H1 (cell line): ENCODE measurements at regions not wholly inside any gene's neighbourhood (a gene's known extent, or its start where the extent isn't known, plus 50 kb on each side); places are given as distances from the start of the nearest gene placed in this dataset.

Source experiments
- BRCA1 ChIP-seq: IDR thresholded peaks from 2 replicates; pipeline ENCODE4 v1.6.1; 2012; ENCODE audit warnings: low read depth, low read length, improper control_type of control experiment
- CEBPB ChIP-seq: IDR thresholded peaks from 2 replicates; pipeline ENCODE4 v1.6.1; 2012; ENCODE audit warnings: low read depth, low read length
- CHD2 ChIP-seq: IDR thresholded peaks from 2 replicates; pipeline ENCODE4 v1.6.1; 2012; ENCODE audit warnings: low read length, improper control_type of control experiment
- CTBP2 ChIP-seq: IDR thresholded peaks from 2 replicates; pipeline ENCODE4 v1.7.0; 2011; ENCODE audit warnings: borderline replicate concordance, mild to moderate bottlenecking, moderate library complexity, mixed read lengths, low read length; ENCODE audit not compliant: insufficient read depth, insufficient read length
- FOSL1 ChIP-seq: IDR thresholded peaks from 2 replicates; pipeline ENCODE4 v1.6.1; 2011; ENCODE audit warnings: mild to moderate bottlenecking, low read depth, low read length, moderate library complexity; ENCODE audit not compliant: insufficient read depth
- GABPA ChIP-seq: IDR thresholded peaks from 2 replicates; pipeline ENCODE4 v1.6.1; 2011; ENCODE audit warnings: mild to moderate bottlenecking, low read length, moderate library complexity, borderline replicate concordance; ENCODE audit not compliant: insufficient read depth
- NANOG ChIP-seq: IDR thresholded peaks from 2 replicates; pipeline ENCODE4 v1.6.1; 2011; ENCODE audit warnings: low read length, low read depth, mild to moderate bottlenecking, inconsistent platforms; ENCODE audit not compliant: insufficient read depth, poor library complexity, severe bottlenecking
- SAP30 ChIP-seq: fragments of 300-600 bp; sonication (generic); IDR thresholded peaks from 2 replicates; pipeline ENCODE4 v1.7.1; 2012; ENCODE audit warnings: low read length, moderate library complexity, mild to moderate bottlenecking, inconsistent platforms; ENCODE audit not compliant: insufficient read depth, insufficient replicate concordance
- SUZ12 ChIP-seq: fragments of 200-600 bp; sonication (generic); IDR thresholded peaks from 2 replicates; pipeline ENCODE4 v1.6.1; 2012; ENCODE audit warnings: mild to moderate bottlenecking, inconsistent platforms, low read length, moderate library complexity, mixed read lengths
- TF ChIP-seq, protein P1 (sequence below): fragments of 300-600 bp; sonication (generic); IDR thresholded peaks from 2 replicates; pipeline ENCODE4 v1.7.1; 2012; ENCODE audit warnings: low read length, moderate library complexity, mild to moderate bottlenecking, inconsistent platforms; ENCODE audit not compliant: insufficient replicate concordance

DNA sequence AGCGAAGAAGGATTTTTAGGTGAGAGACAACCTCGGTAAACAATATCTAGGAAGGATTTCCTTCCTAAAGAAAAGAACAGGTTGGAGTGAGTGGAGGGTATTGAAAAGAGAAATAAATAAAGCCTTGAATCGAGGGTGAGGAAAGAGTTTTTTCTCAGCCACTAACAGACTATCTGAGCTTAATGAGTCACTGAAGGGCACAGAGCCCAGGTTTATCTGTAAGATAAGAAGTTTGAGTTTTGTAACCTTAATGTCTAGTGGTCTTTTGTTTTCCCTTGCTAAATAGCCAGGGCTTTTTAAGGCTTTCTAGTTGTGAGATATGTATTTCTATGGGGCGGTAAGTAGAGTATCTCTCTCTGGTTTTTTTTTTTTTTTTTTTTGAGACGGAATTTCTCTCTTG lies 394.5 kb upstream of the KIRREL3 start (continued):
- TF ChIP-seq, protein P1, sequence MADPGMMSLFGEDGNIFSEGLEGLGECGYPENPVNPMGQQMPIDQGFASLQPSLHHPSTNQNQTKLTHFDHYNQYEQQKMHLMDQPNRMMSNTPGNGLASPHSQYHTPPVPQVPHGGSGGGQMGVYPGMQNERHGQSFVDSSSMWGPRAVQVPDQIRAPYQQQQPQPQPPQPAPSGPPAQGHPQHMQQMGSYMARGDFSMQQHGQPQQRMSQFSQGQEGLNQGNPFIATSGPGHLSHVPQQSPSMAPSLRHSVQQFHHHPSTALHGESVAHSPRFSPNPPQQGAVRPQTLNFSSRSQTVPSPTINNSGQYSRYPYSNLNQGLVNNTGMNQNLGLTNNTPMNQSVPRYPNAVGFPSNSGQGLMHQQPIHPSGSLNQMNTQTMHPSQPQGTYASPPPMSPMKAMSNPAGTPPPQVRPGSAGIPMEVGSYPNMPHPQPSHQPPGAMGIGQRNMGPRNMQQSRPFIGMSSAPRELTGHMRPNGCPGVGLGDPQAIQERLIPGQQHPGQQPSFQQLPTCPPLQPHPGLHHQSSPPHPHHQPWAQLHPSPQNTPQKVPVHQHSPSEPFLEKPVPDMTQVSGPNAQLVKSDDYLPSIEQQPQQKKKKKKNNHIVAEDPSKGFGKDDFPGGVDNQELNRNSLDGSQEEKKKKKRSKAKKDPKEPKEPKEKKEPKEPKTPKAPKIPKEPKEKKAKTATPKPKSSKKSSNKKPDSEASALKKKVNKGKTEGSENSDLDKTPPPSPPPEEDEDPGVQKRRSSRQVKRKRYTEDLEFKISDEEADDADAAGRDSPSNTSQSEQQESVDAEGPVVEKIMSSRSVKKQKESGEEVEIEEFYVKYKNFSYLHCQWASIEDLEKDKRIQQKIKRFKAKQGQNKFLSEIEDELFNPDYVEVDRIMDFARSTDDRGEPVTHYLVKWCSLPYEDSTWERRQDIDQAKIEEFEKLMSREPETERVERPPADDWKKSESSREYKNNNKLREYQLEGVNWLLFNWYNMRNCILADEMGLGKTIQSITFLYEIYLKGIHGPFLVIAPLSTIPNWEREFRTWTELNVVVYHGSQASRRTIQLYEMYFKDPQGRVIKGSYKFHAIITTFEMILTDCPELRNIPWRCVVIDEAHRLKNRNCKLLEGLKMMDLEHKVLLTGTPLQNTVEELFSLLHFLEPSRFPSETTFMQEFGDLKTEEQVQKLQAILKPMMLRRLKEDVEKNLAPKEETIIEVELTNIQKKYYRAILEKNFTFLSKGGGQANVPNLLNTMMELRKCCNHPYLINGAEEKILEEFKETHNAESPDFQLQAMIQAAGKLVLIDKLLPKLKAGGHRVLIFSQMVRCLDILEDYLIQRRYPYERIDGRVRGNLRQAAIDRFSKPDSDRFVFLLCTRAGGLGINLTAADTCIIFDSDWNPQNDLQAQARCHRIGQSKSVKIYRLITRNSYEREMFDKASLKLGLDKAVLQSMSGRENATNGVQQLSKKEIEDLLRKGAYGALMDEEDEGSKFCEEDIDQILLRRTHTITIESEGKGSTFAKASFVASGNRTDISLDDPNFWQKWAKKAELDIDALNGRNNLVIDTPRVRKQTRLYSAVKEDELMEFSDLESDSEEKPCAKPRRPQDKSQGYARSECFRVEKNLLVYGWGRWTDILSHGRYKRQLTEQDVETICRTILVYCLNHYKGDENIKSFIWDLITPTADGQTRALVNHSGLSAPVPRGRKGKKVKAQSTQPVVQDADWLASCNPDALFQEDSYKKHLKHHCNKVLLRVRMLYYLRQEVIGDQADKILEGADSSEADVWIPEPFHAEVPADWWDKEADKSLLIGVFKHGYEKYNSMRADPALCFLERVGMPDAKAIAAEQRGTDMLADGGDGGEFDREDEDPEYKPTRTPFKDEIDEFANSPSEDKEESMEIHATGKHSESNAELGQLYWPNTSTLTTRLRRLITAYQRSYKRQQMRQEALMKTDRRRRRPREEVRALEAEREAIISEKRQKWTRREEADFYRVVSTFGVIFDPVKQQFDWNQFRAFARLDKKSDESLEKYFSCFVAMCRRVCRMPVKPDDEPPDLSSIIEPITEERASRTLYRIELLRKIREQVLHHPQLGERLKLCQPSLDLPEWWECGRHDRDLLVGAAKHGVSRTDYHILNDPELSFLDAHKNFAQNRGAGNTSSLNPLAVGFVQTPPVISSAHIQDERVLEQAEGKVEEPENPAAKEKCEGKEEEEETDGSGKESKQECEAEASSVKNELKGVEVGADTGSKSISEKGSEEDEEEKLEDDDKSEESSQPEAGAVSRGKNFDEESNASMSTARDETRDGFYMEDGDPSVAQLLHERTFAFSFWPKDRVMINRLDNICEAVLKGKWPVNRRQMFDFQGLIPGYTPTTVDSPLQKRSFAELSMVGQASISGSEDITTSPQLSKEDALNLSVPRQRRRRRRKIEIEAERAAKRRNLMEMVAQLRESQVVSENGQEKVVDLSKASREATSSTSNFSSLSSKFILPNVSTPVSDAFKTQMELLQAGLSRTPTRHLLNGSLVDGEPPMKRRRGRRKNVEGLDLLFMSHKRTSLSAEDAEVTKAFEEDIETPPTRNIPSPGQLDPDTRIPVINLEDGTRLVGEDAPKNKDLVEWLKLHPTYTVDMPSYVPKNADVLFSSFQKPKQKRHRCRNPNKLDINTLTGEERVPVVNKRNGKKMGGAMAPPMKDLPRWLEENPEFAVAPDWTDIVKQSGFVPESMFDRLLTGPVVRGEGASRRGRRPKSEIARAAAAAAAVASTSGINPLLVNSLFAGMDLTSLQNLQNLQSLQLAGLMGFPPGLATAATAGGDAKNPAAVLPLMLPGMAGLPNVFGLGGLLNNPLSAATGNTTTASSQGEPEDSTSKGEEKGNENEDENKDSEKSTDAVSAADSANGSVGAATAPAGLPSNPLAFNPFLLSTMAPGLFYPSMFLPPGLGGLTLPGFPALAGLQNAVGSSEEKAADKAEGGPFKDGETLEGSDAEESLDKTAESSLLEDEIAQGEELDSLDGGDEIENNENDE: no peak
- TF ChIP-seq CEBPB (no peak), BRCA1 (no peak), SAP30 (no peak), NANOG (no peak), GABPA (no peak), CTBP2 (no peak), SUZ12 (no peak), FOSL1 (no peak), CHD2 (no peak)
- TF ChIP-seq, all 59 proteins: peak for 0
